GM19395 (cell line): ENCODE measurements at regions not wholly inside any gene's neighbourhood (a gene's known extent, or its start where the extent isn't known, plus 50 kb on each side); places are given as distances from the start of the nearest gene placed in this dataset.

Experiments used
- ATAC-seq: cut with Tn5 transposase; IDR thresholded peaks from one replicate; pipeline ENCODE4 v1.9.1; 2021; ENCODE audit warnings: mild to moderate bottlenecking, moderate library complexity; ENCODE audit not compliant: unreplicated experiment

GRCh38 chr10:2982146-2982545, 85.2 kb upstream of the PFKP start:
- ATAC-seq: no peak

GRCh38 chr10:2981361-2981801, 86.0 kb upstream of the PFKP start:
- no peak for ATAC-seq

- peak; percentile 36 for ATAC-seq
These were observed 86.5 kb upstream of the PFKP start for GRCh38 chr10:2980791-2981360.

GRCh38 chr10:2980116-2980515, 87.2 kb upstream of the PFKP start:
- ATAC-seq: no peak

- ATAC-seq: peak; percentile 4
These were observed 88.0 kb upstream of the PFKP start for GRCh38 chr10:2979306-2979705.

GRCh38 chr10:2978574-2979273, 88.6 kb upstream of the PFKP start:
- peak; percentile 58 for ATAC-seq

- ATAC-seq: peak; percentile 63
These were observed 89.2 kb upstream of the PFKP start for GRCh38 chr10:2978111-2978510.

GRCh38 chr10:2974503-2975207, 92.7 kb upstream of the PFKP start:
- ATAC-seq: no peak

GRCh38 chr10:2974083-2974482, 93.3 kb upstream of the PFKP start:
- no peak for ATAC-seq

- ATAC-seq: no peak
These were observed 94.5 kb upstream of the PFKP start for GRCh38 chr10:2972810-2973209.

- ATAC-seq: no peak
These were observed 95.1 kb upstream of the PFKP start for GRCh38 chr10:2972216-2972615.

GRCh38 chr10:2970190-2970823, 97.0 kb upstream of the PFKP start:
- ATAC-seq: no peak

GRCh38 chr10:2968401-2969058, 98.8 kb upstream of the PFKP start:
- no peak for ATAC-seq

- no peak for ATAC-seq
These were observed 101.2 kb upstream of the PFKP start for GRCh38 chr10:2966134-2966533.

GRCh38 chr10:2964632-2965296, 102.6 kb upstream of the PFKP start:
- no peak for ATAC-seq

- ATAC-seq: no peak
These were observed 103.3 kb upstream of the PFKP start for GRCh38 chr10:2963889-2964631.

- ATAC-seq: no peak
These were observed 105.2 kb upstream of the PFKP start for GRCh38 chr10:2962194-2962593.

- ATAC-seq: no peak
These were observed 108.7 kb upstream of the PFKP start for GRCh38 chr10:2958659-2959058.

GRCh38 chr10:2957785-2958184, 109.6 kb upstream of the PFKP start:
- no peak for ATAC-seq

- no peak for ATAC-seq
These were observed 112.3 kb upstream of the PFKP start for GRCh38 chr10:2955064-2955463.
